Left forelimb (tissue), 1 donor: ENCODE measurements at regions not wholly inside any gene's neighbourhood (a gene's known extent, or its start where the extent isn't known, plus 50 kb on each side); places are given as distances from the start of the nearest gene placed in this dataset.
"Not testable (repeated sequence)": the region's sequence is repeated elsewhere in the genome, so short reads cannot be mapped to it uniquely, and the experiment has no call there.

Source experiments
- DNase-seq: peaks from one replicate; pipeline ENCODE4 v3.0.0-alpha.2; 2018; ENCODE audit warnings: low spot score

DNA sequence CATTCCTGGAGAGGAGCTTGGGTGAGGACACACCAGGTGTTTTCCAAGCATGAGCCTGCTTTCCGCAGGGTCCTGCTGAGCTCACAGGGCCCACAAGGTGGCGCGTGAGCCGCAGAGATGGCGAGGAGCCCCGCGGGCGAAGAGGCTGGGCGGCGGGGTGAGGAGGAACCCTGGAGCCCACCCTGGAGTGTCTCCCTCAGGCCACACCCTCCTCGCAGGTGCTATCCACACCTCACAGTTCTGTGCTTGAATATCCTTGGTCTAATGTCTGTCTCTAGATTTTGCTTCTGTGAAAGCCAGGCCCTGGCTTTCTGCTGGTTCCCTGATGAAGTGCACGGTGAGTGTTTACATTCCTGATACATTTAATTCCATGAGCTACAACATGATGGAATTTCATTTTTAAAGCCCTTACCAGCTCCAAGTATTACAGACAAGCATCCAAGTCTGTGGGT, 433.6 kb downstream of the ACTR3B start:
- DNase-seq = no peak

DNA sequence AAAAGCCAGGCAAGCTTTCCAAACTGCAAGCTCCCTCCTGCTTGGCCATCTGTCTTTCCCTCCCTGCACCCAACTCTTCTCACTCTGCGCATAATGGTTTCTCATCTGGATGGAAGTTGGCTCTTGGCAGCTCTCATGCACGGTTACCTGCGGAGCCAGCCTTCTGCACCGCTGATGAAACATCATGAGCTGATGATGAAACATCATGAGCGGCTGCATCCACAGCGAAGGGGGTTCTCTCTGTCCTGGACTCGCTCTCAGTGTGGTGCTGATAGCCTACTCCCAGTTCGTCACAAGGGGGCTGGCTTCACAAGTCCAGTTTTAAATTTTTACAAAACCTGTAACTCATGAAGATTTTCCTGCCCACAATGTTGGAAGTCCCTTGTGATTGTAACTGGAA, 457.5 kb downstream of the ACTR3B start:
- DNase-seq = no peak

DNA sequence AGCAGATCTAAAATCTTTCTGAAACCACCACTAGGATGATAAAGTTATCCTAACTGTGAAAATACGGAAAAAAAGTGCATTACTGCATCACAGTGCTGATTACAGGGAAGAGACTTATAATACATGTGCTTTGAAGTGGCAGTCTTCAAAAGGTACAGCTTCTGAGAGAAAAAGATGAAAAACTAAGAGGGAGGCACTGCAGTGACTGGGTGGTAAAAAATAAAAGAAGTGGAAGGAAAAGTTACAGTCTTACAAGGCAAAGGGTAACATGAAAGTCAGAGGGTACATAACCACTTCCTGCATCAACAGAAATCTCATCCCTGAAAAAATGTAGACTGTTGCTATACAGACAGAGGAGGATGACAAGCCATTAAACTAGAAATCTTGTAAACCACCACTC, 465.3 kb downstream of the ACTR3B start:
- no peak for DNase-seq

DNA sequence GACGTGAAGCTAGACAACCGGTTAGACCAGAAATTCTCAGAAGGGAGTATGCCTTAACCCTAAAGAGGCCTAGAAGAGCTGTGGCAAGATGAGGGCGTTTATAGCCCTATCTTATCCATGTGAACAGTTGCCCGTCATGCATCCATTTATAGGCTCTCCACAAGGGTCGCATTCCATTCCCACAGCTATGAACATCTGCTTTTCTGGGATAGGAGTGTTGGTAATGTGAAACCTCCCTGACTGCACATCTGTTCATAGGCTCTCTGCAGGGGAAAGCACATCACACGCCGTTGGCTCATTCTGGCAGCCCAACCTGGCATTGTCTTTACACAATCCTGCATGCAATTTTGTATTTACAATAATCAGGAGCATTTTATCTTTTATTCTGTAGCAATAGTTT, 485.6 kb downstream of the ACTR3B start:
- not testable (repeated sequence) for DNase-seq

DNA sequence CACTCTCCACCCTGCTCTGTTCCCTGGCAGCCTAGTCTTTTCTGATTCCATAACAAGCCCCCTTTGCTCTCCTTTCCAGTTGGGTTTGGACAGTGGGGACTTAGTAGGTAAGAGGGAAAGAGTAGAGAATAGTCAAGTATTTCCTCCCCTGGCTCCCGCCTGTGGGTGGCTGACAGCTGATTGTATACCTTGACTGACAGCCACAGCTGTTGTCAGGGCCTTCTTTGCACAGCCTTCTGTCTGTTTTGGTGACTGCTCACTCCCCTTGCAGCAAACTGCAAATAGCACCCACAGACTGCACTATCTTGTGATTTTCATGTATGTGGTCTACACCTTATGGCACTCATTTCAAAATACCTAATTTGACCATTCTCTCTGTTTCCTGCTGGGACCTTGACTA, 486.3 kb downstream of the ACTR3B start:
- no peak for DNase-seq

DNA sequence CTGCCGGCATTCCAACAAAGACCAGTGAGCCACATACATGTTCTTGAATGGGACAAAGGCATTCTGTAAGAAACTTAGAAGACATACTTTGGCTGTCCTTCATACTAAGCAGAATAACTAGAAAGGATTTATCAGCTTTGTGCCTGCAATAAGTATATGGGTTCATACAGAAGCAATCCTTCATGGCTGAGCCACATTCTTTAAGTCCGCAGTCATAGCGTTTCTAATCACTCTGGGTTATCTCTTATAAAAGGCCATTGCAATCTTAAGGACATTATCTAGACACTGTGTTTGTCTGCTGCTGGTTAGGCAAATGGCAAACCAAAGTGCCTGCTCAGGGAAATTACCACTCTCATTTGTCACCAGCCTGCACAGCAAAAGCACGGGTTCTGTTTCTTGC, 488.4 kb downstream of the ACTR3B start:
- DNase-seq = no peak

DNA sequence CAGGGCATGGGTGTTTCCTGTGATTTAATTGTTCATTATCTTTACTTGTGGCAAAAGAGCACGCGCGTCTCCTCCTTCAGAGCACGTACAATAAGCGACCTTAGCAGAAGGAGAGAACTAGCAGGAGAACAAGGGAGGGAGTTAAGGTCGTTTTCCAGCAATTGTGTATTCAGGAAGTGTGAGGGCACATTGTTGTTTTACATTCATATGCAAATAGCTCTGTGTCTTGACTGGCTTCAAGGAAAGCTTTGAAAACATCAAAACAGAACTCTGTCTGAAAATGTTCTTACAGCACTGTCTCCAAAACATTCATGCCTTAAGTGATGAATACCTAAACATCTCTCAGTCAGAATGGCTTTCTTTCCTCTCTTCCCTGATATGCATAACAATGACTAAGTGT, 499.1 kb downstream of the ACTR3B start:
- DNase-seq = no peak

DNA sequence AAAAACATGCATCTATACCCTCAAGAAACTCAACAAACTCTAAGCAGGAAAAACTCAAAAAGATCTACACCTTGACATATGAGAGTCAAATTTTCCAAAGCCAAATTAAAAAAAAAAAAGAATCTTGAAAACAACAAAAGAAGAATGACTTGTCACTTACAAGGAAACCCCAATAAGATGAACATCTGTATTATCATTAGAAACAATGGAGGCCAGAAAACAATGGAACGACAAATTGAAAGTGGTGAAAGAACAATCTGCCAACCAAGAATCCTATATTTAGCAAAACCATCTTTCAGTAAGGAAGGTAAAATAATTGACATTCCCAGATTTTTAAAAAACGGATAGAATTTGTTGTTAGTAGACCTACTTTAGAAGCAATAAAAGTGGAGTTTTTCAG, 516.8 kb downstream of the ACTR3B start:
- no peak for DNase-seq

DNA sequence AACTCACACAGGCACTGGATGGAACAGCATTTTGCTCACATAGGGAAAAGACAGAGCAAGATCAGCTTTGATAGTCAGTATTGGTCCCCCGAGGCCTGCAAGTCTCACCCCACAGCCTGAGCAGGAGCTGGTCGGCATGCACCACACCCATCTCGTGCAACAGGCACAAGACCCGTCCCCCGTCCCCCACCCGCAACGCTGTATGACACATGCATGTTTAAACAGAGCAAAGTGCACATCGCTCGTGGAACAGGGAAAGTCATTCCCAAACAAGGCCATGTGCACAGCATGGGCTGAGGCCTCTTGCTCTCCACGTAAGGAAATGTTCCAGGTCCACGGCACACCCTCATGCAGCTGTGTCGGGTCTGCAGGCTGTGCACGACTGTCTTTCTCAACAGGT, 527.2 kb downstream of the ACTR3B start:
- DNase-seq = no peak

DNA sequence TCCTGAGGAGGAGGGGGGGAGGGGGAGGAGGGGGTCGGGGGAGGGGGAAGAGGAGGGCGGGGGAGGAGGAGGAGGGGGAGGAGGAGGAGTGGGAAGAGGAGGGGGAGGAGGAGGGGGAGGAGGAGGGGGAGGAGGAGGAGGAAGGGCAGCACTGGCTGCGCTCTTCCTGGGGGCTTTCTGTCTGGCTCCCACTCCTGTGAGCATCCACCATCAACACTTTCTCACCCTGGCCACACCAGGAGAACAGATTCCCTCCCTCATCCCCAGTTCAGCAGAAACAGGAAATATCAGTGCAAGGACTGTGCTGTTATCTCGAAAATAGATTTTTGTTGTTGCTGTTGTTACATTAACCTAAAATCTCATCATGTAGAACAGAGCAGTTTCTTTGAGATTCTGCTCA, 530.5 kb downstream of the ACTR3B start:
- DNase-seq = no peak

DNA sequence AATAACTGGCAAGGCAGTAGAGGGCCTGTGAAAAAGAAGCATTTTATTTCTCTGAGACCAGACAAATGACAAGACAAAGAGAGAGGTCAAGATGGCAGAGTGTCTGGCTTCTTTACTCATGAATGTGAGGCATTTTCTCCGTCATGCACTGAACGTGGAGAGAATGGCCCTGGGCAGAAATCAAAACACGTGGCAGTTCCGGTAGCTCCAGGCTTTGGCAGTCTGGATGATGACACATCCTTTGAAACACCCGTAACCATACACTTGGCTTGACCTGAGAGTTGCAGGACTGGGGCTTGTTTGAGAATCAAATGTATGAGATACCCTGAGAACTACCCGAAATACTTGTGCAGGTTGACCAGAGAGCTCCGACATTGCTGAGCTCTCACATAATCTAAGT, 537.6 kb downstream of the ACTR3B start:
- DNase-seq = no peak

DNA sequence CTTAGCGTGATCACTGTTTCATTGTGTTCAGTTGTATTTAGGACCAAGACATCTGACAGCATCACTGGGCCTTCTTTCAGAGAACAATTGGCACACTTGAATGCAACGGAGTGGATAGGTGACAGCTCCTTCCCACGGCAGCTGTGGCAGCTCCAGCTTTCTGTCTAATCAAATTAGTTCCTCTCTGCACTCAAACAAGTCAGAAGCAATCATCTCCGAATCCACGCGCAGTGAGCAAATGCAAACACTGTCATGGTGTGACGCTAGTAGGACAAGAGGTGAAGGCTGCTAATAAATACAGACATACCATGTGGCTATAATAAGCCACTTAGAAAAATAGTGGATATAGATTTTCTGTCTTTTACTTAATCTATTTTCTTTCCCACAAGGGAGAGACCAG, 542.4 kb downstream of the ACTR3B start:
- DNase-seq = no peak

DNA sequence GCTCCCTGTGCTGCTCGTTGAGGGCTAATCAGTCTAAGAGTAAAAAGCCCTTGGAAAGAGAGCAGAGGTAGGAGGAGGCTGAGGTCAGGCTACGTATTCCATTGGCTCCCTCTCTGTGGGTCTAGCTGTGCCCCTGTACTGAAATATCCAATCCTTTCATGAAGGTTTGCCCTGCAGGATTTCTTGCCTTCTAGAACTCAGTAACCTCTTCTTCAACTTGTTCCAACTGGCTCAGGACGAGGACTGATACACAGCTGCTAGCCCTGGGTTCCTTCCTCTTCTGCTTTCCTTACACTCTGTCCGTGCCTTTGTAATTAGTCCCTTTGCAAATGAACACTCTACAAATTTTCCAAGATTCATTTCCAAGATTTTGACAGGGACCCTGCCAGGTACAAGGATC, 560.5 kb downstream of the ACTR3B start:
- DNase-seq = no peak

DNA sequence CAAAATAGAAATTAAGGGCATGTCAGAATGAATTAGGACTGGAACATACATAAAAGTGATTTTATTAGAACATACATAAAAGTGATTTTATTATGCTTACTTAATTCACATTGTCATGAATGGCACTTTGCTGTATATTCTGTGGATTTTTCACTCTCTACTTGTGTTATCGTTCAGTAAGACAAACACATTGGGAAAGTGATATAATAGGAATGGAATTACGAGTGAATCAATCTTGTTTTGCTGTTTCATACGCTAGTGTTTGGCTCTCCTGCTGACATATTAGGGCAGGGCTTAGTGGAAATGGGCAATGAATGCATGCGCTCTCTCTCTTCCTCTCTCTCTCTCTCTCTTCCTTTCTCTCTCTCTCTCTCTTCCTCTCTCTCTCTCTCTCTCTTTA, 561.1 kb downstream of the ACTR3B start:
- DNase-seq = no peak

DNA sequence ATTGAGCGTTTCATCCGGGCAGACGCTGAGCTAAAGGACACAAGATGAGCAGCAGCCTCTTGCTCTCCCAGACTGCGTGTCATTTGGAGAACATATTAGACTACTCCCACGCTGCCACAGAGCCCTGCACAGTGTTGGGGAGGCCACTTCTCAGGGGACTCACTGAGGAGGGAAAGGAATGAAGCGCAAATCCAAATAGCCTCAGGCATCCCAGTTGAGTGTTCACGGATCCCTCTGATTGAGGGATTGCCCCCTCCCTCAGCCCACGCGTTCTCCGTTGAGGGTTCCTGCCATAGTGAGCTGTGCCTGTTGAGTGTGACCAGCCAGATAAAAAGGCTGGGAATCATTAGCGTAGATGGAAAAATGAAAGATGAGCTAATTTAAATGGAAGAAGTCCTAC, 563.4 kb downstream of the ACTR3B start:
- no peak for DNase-seq

DNA sequence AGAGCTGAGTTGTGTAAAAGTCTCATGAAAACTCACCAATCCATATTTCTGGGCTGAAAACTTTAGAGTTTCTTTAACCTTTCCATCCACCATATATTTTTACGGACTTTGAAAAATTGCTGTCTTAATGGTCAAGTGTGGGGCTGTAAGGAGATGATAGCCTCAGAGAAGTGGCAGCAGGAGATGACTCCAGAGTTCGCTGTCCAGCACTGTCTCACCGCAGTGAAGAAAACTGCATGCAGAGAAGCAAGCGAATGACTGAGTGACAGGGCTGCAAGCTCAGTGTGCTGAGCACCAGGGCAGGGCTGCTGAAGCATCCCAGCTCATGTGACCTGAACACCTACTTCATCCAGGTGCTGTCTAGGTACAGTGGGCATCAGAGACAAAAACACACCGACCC, 564.5 kb downstream of the ACTR3B start:
- no peak for DNase-seq

DNA sequence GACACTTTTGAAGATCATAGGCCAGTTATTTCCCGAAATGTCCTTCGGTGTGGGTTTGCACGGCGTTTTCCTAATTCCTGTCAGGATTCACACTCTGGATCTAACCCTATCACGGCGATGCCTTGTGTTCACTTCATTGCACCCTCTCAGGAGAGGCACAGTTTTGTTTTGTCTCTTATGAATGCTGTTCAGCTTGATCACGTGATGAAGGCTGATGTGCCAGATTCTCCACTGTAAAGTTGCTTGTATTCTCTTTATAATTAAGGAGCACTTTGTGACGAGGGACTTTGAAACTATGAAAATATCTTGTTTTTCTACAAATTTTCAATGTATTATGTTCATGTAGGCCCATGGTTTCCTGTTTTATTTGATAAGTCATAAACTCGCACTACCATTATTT, 568.1 kb downstream of the ACTR3B start:
- no peak for DNase-seq

DNA sequence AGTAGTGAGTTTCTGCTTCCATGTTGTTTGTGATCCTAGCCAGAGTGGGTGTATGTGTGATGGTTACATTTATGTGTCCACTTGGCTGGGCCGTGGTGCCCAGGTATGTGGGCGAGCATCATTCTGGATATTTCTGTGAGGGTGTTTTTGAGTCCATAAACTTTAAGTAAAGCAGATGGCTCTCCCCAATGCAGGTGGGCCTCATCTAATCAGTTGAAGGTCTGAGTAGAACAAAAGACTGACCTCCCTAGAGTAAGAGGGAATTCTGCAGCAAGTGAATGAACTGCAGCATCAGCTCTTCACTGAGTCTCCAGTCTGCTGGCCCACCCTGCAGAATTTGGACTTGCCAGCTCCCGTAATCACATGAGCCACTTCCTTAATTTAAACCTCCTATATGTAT, 571.9 kb downstream of the ACTR3B start:
- no peak for DNase-seq

DNA sequence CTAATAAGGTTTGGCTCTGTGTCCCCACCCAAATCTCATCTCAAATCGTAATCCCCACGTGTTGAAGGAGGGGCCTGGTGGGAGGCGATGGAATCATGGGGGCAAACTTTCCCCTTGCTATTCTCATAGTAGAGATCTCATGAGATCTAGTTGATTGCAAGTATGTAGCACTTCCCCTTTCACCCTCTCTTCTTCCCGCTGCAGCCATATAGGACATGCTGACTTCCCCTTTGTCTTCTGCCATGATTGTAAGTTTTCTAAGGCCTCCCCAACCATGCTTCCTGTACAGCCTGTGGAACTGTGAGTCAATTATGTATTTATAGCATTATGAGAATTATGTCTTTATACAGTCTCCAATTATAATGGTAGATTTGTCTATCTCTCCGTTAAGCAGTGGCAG, 594.5 kb downstream of the ACTR3B start:
- no peak for DNase-seq

DNA sequence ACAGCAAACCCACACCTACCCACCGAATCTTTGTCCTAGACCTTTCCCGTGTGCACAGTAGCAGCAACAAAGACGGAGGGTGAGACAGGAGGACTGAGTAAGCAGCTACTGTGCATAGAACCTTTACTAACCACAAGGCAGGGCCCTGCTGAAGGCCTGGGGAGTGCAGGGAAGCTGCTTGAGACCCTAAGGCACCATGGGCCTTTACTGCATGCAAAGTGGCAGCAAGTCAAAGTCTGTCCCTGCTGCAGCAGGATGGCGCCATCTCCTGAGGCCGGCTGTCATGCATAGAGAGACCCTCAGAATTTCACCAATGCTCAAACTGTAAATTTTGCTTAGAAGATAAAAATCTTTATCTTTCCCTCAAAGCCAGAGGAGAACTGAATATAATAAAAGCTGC, 610.5 kb downstream of the ACTR3B start:
- DNase-seq = no peak

DNA sequence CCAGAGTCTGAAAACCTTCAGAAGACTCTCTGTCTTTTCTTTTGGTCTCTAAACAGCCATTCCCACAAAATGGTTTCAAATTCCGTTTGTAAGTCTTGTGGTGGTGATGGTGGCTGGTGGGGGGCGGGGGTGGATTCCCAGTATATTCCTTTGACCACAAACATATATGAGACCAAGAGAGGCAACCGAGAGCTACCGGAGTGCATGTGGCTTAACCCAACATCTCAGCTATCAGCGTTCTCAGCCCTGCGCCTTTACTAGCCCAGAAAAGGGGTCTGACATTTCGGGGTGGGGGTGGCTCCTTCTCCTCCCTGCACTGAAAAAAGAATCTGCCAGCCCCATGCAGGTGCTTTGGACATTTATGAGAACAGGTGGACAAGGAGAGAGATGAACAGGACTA, 621.1 kb downstream of the ACTR3B start:
- DNase-seq = no peak

DNA sequence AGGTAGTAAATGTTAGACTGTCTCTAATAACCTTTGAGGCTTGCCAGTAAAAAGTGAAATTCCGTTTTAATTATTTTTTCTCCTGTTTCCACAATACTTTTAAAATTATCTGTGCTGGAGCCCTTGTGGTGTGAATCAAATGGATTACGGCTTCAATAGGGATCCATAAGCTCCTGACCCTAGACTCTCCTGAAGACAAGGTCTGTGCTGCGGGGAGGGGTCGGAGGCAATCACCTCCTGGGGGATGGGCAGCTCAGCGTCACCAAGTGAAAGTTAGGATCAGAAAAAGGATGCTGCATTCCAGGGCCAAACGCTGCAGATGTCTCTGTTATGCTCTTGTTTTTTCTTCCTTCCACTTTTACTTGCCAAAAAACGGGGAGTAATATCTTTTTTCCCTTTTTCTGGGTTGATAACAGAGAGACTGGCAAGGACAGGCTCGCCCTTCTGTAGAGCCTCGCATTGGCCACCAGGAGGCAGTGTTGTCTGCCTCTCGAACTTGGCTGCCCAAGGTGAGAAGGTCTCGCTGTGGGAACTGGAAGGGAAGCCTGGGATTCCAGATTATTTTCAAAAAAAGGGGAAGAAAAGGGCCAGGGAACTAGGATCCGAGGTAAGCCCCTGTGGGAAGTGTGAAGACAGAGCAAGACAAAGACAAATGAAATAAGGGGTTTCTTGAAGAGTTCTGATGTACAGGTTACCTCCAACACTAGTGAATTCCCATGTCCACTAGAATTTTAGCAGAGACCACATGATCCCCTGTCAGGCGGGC, 621.9 kb downstream of the ACTR3B start:
- no peak for DNase-seq

DNA sequence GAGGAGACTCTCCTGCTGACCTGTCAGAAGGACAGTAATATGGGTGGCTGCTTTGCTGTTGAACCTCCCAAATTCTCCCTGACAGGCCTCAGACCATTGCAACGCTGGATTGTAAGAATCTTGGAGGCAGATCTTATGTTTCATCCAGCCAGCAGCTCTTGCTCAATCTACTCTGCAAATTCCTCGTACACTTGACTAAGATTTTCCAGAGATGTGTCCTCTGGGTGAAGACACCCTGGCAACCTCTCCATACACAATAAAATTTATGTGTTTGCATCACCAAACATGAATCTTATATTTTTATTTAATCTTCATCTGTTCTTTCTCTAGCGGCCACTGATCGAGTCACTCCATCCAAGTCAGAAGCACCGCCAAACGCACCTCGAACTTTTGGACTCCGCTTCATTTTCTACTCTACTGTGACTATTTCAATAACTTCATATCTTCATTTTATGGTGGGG, 623.1 kb downstream of the ACTR3B start:
- DNase-seq = no peak

DNA sequence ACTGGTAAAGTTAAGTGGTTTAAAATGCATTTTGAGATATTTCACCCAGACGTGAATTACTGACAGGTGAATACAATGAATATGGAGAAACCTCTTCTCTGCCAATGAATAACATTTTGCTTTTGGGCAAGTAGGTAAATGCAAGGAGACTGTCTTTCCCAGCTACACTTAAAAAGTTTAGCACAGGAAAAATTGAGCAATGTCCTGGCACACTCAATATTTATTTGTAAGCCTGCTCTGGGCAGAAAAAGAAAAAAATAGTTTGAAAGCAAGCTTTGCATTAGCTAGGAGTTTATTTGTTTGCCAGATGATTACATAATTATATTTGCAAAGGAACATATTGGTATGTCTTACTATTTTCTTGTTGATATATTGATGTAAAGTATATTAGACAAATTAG, 624.2 kb downstream of the ACTR3B start:
- no peak for DNase-seq
